Ureter (tissue), 1 donor: ENCODE measurements at regions not wholly inside any gene's neighbourhood (a gene's known extent, or its start where the extent isn't known, plus 50 kb on each side); places are given as distances from the start of the nearest gene placed in this dataset.

ENCODE experiments used
- DNase-seq: peaks from one replicate; pipeline ENCODE4 v3.0.0-alpha.2; 2020; ENCODE audit warnings: low spot score
- donor health status: DM: yes; HTN: yes; CAD: no.

- no peak for DNase-seq
These were observed 63.7 kb upstream of the CRHR1 start for GRCh38 chr17:45720386-45720785.

- no peak for DNase-seq
These were observed 62.0 kb upstream of the CRHR1 start for GRCh38 chr17:45722161-45722560.

GRCh38 chr17:45729294-45729907 is 54.7 kb upstream of the CRHR1 start:
- DNase-seq = no peak

- DNase-seq = no peak
These were observed 53.9 kb upstream of the CRHR1 start for GRCh38 chr17:45730192-45730591.

GRCh38 chr17:45731459-45731858 is 52.7 kb upstream of the CRHR1 start:
- DNase-seq = no peak

- no peak for DNase-seq
These were observed 51.1 kb upstream of the CRHR1 start for GRCh38 chr17:45732926-45733505.

- no peak for DNase-seq
These were observed 50.3 kb upstream of the CRHR1 start for GRCh38 chr17:45733781-45734180.
